Osteocyte (in vitro differentiated cells): ENCODE measurements at regions not wholly inside any gene's neighbourhood (a gene's known extent, or its start where the extent isn't known, plus 50 kb on each side); places are given as distances from the start of the nearest gene placed in this dataset.
"Not testable (repeated sequence)": the region's sequence is repeated elsewhere in the genome, so short reads cannot be mapped to it uniquely, and the experiment has no call there.

Source experiments
- DNase-seq: peaks from one replicate; pipeline ENCODE4 v3.0.0; 2021; ENCODE audit warnings: mixed read lengths; ENCODE audit not compliant: unreplicated experiment; ENCODE audit errors: extremely low spot score
- H3K27ac Mint-ChIP-seq: one replicate; pipeline ENCODE4 v1.8.0; 2021; ENCODE audit warnings: mild to moderate bottlenecking, mixed read lengths; ENCODE audit not compliant: unreplicated experiment
- H3K27me3 Mint-ChIP-seq: one replicate; pipeline ENCODE4 v1.8.0; 2021; ENCODE audit warnings: mixed read lengths; ENCODE audit not compliant: unreplicated experiment
- H3K36me3 Mint-ChIP-seq: one replicate; pipeline ENCODE4 v1.8.0; 2021; ENCODE audit warnings: mixed read lengths; ENCODE audit not compliant: unreplicated experiment
- H3K4me1 Mint-ChIP-seq: one replicate; pipeline ENCODE4 v1.8.0; 2021; ENCODE audit warnings: mixed read lengths; ENCODE audit not compliant: unreplicated experiment
- H3K4me3 Mint-ChIP-seq: one replicate; pipeline ENCODE4 v1.8.0; 2021; ENCODE audit warnings: mild to moderate bottlenecking, moderate library complexity, mixed read lengths; ENCODE audit not compliant: unreplicated experiment
- H3K9me3 Mint-ChIP-seq: one replicate; pipeline ENCODE4 v1.8.0; 2021; ENCODE audit warnings: mixed read lengths; ENCODE audit not compliant: unreplicated experiment
- TF ChIP-seq, protein P1 (sequence below): fragments of 200-600 bp; sonication (generic); IDR thresholded peaks from 2 replicates; pipeline ENCODE4 v1.5.0; 2021; ENCODE audit warnings: antibody characterized with exemption, mild to moderate bottlenecking, moderate library complexity

GRCh38 chr12:60724984-60725383 lies 1129.2 kb downstream of the SLC16A7 start:
- no peaks in the 10 kb centered on the region for H3K36me3 Mint-ChIP-seq
- no peak for DNase-seq
- H3K27ac Mint-ChIP-seq, result no peak overlapping the region
- H3K4me3 Mint-ChIP-seq, result no peak overlapping the region
- TF ChIP-seq, protein P1, sequence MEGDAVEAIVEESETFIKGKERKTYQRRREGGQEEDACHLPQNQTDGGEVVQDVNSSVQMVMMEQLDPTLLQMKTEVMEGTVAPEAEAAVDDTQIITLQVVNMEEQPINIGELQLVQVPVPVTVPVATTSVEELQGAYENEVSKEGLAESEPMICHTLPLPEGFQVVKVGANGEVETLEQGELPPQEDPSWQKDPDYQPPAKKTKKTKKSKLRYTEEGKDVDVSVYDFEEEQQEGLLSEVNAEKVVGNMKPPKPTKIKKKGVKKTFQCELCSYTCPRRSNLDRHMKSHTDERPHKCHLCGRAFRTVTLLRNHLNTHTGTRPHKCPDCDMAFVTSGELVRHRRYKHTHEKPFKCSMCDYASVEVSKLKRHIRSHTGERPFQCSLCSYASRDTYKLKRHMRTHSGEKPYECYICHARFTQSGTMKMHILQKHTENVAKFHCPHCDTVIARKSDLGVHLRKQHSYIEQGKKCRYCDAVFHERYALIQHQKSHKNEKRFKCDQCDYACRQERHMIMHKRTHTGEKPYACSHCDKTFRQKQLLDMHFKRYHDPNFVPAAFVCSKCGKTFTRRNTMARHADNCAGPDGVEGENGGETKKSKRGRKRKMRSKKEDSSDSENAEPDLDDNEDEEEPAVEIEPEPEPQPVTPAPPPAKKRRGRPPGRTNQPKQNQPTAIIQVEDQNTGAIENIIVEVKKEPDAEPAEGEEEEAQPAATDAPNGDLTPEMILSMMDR, result no peak
- H3K4me1 Mint-ChIP-seq, result no peaks in the 10 kb centered on the region
- H3K27me3 Mint-ChIP-seq, result no peaks in the 10 kb centered on the region
- no peaks in the 10 kb centered on the region for H3K9me3 Mint-ChIP-seq

DNA sequence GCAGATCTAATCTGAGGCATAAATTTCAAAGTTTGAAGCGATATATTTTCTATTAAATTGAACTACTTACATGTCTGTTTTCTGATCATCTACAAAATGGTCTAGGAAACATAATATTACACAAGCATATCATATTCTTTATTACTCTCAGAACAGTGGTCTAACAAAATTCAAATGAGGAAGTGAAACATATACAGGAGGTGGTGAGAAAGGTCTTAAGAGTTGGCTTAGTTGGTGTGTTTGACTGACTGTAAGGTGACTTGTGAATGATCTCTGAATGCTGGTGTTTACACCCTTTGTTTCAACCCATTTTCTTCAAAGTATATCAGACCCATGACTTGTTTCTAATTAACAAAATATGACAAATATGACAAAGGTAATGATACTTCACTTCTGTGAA lies 1156.8 kb downstream of the SLC16A7 start:
- H3K36me3 Mint-ChIP-seq, result no peaks in the 10 kb centered on the region
- H3K27ac Mint-ChIP-seq, result no peak overlapping the region
- no peaks in the 10 kb centered on the region for H3K4me1 Mint-ChIP-seq
- peaks cover 21% of the 10 kb centered on the region for H3K9me3 Mint-ChIP-seq
- DNase-seq, result no peak
- TF ChIP-seq, protein P1, result no peak
- no peaks in the 10 kb centered on the region for H3K27me3 Mint-ChIP-seq
- H3K4me3 Mint-ChIP-seq, result no peak overlapping the region

- Mint-ChIP-seq H3K27me3 (no peaks in the 10 kb centered on the region), H3K4me3 (no peak overlapping the region), H3K27ac (no peak overlapping the region), H3K36me3 (no peaks in the 10 kb centered on the region), H3K4me1 (no peaks in the 10 kb centered on the region), H3K9me3 (no peaks in the 10 kb centered on the region)
- TF ChIP-seq, protein P1, result no peak
- no peak for DNase-seq
These were observed 1162.4 kb downstream of the SLC16A7 start for GRCh38 chr12:60758224-60758623.

DNA sequence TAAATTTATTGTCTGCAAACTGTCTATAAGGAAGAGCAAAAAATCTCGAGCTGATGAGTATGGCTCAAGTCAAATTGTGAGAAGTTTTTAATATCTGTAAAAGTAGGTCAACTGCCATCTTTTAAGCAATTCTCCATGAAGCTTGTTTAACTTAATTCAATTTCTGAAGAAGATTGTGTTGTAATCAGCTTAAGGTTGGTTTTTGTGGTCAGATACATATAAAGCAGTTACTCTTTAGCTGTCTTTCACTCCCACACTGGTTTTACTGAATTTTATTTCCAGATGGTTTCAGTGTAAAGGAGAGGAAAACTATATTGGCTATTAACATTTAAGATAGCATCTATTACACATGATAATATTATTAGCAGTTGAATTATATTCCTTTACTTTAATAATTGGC lies 1165.1 kb downstream of the SLC16A7 start:
- Mint-ChIP-seq H3K4me3 (no peak overlapping the region), H3K36me3 (no peaks in the 10 kb centered on the region), H3K9me3 (peaks cover 6% of the 10 kb centered on the region), H3K4me1 (no peaks in the 10 kb centered on the region), H3K27ac (no peak overlapping the region), H3K27me3 (no peaks in the 10 kb centered on the region)
- DNase-seq, result no peak
- TF ChIP-seq, protein P1, result no peak

DNA sequence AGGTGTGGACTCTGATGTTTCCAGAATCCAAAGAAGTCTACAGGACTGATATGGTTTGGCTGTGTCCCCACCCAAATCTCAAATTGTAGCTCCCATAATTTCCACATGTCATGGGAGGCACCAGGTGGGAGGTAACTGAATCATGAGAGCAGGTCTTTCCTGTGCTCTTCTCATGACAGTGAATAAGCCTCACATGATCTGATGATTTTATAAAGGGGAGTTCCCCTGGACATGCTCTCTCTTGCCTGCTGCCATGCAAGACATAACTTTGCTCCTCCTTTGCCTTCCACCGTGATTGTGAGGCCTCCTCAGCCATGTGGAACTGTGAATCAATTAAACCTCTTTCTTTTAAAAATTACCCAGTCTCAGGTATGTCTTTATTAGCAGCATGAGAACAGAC lies 1205.3 kb downstream of the SLC16A7 start:
- not testable (repeated sequence) for H3K4me1 Mint-ChIP-seq, H3K27ac Mint-ChIP-seq, H3K36me3 Mint-ChIP-seq, H3K4me3 Mint-ChIP-seq, DNase-seq, H3K9me3 Mint-ChIP-seq, H3K27me3 Mint-ChIP-seq

GRCh38 chr12:60803147-60803546 lies 1207.3 kb downstream of the SLC16A7 start:
- H3K36me3 Mint-ChIP-seq, result no peaks in the 10 kb centered on the region
- no peak overlapping the region for H3K27ac Mint-ChIP-seq
- no peak for DNase-seq
- H3K27me3 Mint-ChIP-seq, result no peaks in the 10 kb centered on the region
- no peak overlapping the region for H3K4me3 Mint-ChIP-seq
- no peaks in the 10 kb centered on the region for H3K4me1 Mint-ChIP-seq
- peaks cover 18% of the 10 kb centered on the region for H3K9me3 Mint-ChIP-seq
- TF ChIP-seq, protein P1, result no peak
